HCT116 (cell line): ENCODE measurements at regions not wholly inside any gene's neighbourhood (a gene's known extent, or its start where the extent isn't known, plus 50 kb on each side); places are given as distances from the start of the nearest gene placed in this dataset.

Experiments used
- ATAC-seq: fragments of 200-7000 bp; cut with Tn5 transposase; 2 replicates; pipeline ENCODE4 v1.9.1; 2020; ENCODE audit warnings: mild to moderate bottlenecking, moderate library complexity
- BruUV-seq: library from RNA; stranded (reverse); fragments of 400-500 nt; replicated peaks from 2 replicates; lab custom pipeline; 2021; lab: Mats Ljungman, UMichigan
- CTCF ChIA-PET: fragments of 300-600 bp; sonication (Branson Sonifier 250); formaldehyde crosslinking; loops from one replicate; lab custom pipeline; 2021; ENCODE audit warnings: antibody characterized with exemption; lab: Charles Lee
- POLR2A ChIA-PET: fragments of 300-600, 350-600 bp; sonication (Branson Sonifier 250); formaldehyde crosslinking; loops from one replicate; lab custom pipeline; 2021; ENCODE audit warnings: antibody characterized with exemption; lab: Charles Lee
- RAD21 ChIA-PET, 2 experiments: fragments of 300-600 bp; sonication (Branson Sonifier 250); formaldehyde crosslinking; loops; one replicate each; lab custom pipeline; 2023; ENCODE audit warnings: low total read pairs in 2 of 2; ENCODE audit not compliant: uncharacterized antibody in 2 of 2, unreplicated experiment in 2 of 2, low non-redundant PET in 1 of 2; lab: Charles Lee
- DNase-seq: peaks from one replicate; pipeline ENCODE4 v3.0.0-alpha.2; 2010; ENCODE audit warnings: low read depth, low spot score
- H2AFZ ChIP-seq: fragments of 200-600 bp; shearing (Covaris generic), sonication (generic); 2 replicates; pipeline ENCODE4 v1.6.1; 2017; ENCODE audit warnings: low read depth, mixed run types, mixed read lengths, antibody characterized with exemption, low read length; ENCODE audit not compliant: poor library complexity, severe bottlenecking
- H3K27ac ChIP-seq: 2 replicates; pipeline ENCODE4 v1.5.1; 2012; ENCODE audit warnings: low read depth, low read length
- H3K27me3 ChIP-seq: fragments of 200-600 bp; sonication (generic); 2 replicates; pipeline ENCODE4 v1.6.1; 2016; ENCODE audit warnings: mixed run types, low read length, mixed read lengths; ENCODE audit not compliant: insufficient read depth
- H3K36me3 ChIP-seq, 2 experiments: fragments of 200-500 bp in 1 of 2; fragments of 200-600 bp in 1 of 2; sonication (Bioruptor generic) in 1 of 2; sonication (generic) in 1 of 2; 2 replicates each; pipeline versions ENCODE4 v1.5.1 to v1.6.1; 2014 to 2016; ENCODE audit warnings: low read length in 2 of 2, inconsistent platforms in 1 of 2, mixed read lengths in 1 of 2, mixed run types in 1 of 2; ENCODE audit not compliant: insufficient read depth in 2 of 2, control insufficient read depth in 1 of 2
- H3K4me1 ChIP-seq, 2 experiments: fragments of 200-600 bp in 1 of 2; sonication (generic) in 1 of 2; 2 replicates each; pipeline versions ENCODE4 v1.5.1 to v1.6.1; 2012 to 2017; ENCODE audit warnings: low read length in 2 of 2, inconsistent platforms in 1 of 2, mild to moderate bottlenecking in 1 of 2, mixed read lengths in 1 of 2, mixed run types in 1 of 2, moderate library complexity in 1 of 2; ENCODE audit not compliant: insufficient read depth in 2 of 2, control insufficient read depth in 1 of 2
- H3K4me2 ChIP-seq: fragments of 200-600 bp; sonication (generic); 2 replicates; pipeline ENCODE4 v1.6.1; 2017; ENCODE audit warnings: mixed run types, low read length, mixed read lengths
- H3K4me3 ChIP-seq, 2 experiments: fragments of 200-600 bp in 1 of 2; sonication (generic) in 1 of 2; replicated peaks in 1 of 2; 2 replicates each; pipeline ENCODE4 v1.5.1; 2011 to 2016; ENCODE audit warnings: low read length in 2 of 2, control low read depth in 1 of 2, low read depth in 1 of 2, mild to moderate bottlenecking in 1 of 2, mixed read lengths in 1 of 2, mixed run types in 1 of 2
- H3K79me2 ChIP-seq: fragments of 200-600 bp; sonication (generic); 2 replicates; pipeline ENCODE4 v1.6.1; 2017; ENCODE audit warnings: mild to moderate bottlenecking, mixed run types, low read length, moderate library complexity, mixed read lengths; ENCODE audit not compliant: insufficient read depth
- H3K9ac ChIP-seq: fragments of 200-600 bp; sonication (generic); 2 replicates; pipeline ENCODE4 v1.6.1; 2016; ENCODE audit warnings: low read length, mixed read lengths
- H3K9me2 ChIP-seq: fragments of 200-600 bp; sonication (generic), shearing (Covaris generic); 2 replicates; pipeline ENCODE4 v1.6.1; 2017; ENCODE audit warnings: mixed run types, mild to moderate bottlenecking, moderate library complexity; ENCODE audit not compliant: insufficient read depth
- H3K9me3 ChIP-seq, 2 experiments: fragments of 200-500 bp in 1 of 2; fragments of 200-600 bp in 1 of 2; sonication (Bioruptor generic) in 1 of 2; sonication (generic) in 1 of 2; 2 replicates each; pipeline ENCODE4 v1.6.1; 2014 to 2017; ENCODE audit warnings: low read length in 2 of 2, mixed read lengths in 2 of 2, inconsistent platforms in 1 of 2, low read depth in 1 of 2, mild to moderate bottlenecking in 1 of 2, mixed run types in 1 of 2, moderate library complexity in 1 of 2; ENCODE audit not compliant: control insufficient read depth in 1 of 2, insufficient read depth in 1 of 2
- H4K20me1 ChIP-seq: fragments of 200-600 bp; sonication (generic), shearing (Covaris generic); 2 replicates; pipeline ENCODE4 v1.6.1; 2017; ENCODE audit warnings: mixed run types, mild to moderate bottlenecking, moderate library complexity; ENCODE audit not compliant: insufficient read depth
- CBX3 ChIP-seq: IDR thresholded peaks from 2 replicates; pipeline ENCODE4 v1.6.1; 2012; ENCODE audit warnings: low read depth
- EGR1 ChIP-seq: IDR thresholded peaks from 2 replicates; pipeline ENCODE4 v1.6.1; 2012; ENCODE audit warnings: low read depth
- ELF1 ChIP-seq: IDR thresholded peaks from 2 replicates; pipeline ENCODE4 v1.6.1; 2012; ENCODE audit warnings: low read depth, borderline replicate concordance
- EZH2 ChIP-seq: fragments of 200-600 bp; sonication (generic); IDR thresholded peaks from 2 replicates; pipeline ENCODE4 v1.6.1; 2017; ENCODE audit warnings: antibody characterized with exemption, mixed run types
- EZH2phosphoT487 ChIP-seq: fragments of 200-600 bp; IDR thresholded peaks from 2 replicates; pipeline ENCODE4 v1.6.1; 2018; ENCODE audit warnings: antibody characterized with exemption, borderline replicate concordance
- FOSL1 ChIP-seq: IDR thresholded peaks from 2 replicates; pipeline ENCODE4 v1.6.1; 2012; ENCODE audit warnings: low read depth
- SIN3A ChIP-seq: IDR thresholded peaks from 2 replicates; pipeline ENCODE4 v1.6.1; 2012; ENCODE audit warnings: low read depth
- SP1 ChIP-seq: IDR thresholded peaks from 2 replicates; pipeline ENCODE4 v1.6.1; 2012; ENCODE audit warnings: low read depth
- SRF ChIP-seq: IDR thresholded peaks from 2 replicates; pipeline ENCODE4 v1.6.1; 2012; ENCODE audit warnings: low read depth
- TCF7L2 ChIP-seq: IDR thresholded peaks from 2 replicates; pipeline ENCODE4 v1.7.0; 2011; ENCODE audit warnings: borderline replicate concordance, inconsistent platforms; ENCODE audit not compliant: insufficient read depth, insufficient read length; ENCODE audit errors: extremely low read depth
- YY1 ChIP-seq: IDR thresholded peaks from 2 replicates; pipeline ENCODE4 v1.6.1; 2011; ENCODE audit warnings: low read length, low read depth, moderate library complexity, mild to moderate bottlenecking; ENCODE audit not compliant: insufficient replicate concordance; ENCODE audit errors: extremely low read depth
- ZFX ChIP-seq: fragments of 450-650 bp; IDR thresholded peaks from 2 replicates; pipeline ENCODE4 v1.6.1; 2017
- ZNF274 ChIP-seq: fragments of 200-500 bp; sonication (Bioruptor generic); IDR thresholded peaks from 2 replicates; pipeline ENCODE4 v1.6.1; 2014; ENCODE audit warnings: mild to moderate bottlenecking, low read depth, low read length, inconsistent platforms
- intact Hi-C: fragments of 100-400 bp; cut with micrococcal nuclease; formaldehyde crosslinking; loops from 2 replicates; pipeline ENCODE4 v1.10.0; 2022
- TF ChIP-seq, protein P1 (sequence below): IDR thresholded peaks from 2 replicates; pipeline ENCODE4 v1.6.1; 2012
- TF ChIP-seq, protein P2 (sequence below): IDR thresholded peaks from 2 replicates; pipeline ENCODE4 v1.6.1; 2012; ENCODE audit warnings: low read depth
- TF ChIP-seq, protein P3 (sequence below), 3 experiments: fragments of 200-600 bp in 1 of 3; sonication (generic) in 1 of 3; IDR thresholded peaks in 2 of 3; conservative IDR thresholded peaks in 1 of 3; 2 replicates each; pipeline ENCODE4 v1.5.1; 2012 to 2017; ENCODE audit warnings: low read depth in 2 of 3, low read length in 2 of 3, antibody characterized with exemption in 1 of 3, borderline replicate concordance in 1 of 3, control low read depth in 1 of 3, mild to moderate bottlenecking in 1 of 3, mixed read lengths in 1 of 3, mixed run types in 1 of 3, moderate library complexity in 1 of 3; ENCODE audit not compliant: insufficient read depth in 1 of 3
- TF ChIP-seq, protein P4 (sequence below): IDR thresholded peaks from 2 replicates; pipeline ENCODE4 v1.6.1; 2011; ENCODE audit warnings: mild to moderate bottlenecking, low read length, moderate library complexity; ENCODE audit not compliant: insufficient replicate concordance; ENCODE audit errors: extremely low read depth

DNA sequence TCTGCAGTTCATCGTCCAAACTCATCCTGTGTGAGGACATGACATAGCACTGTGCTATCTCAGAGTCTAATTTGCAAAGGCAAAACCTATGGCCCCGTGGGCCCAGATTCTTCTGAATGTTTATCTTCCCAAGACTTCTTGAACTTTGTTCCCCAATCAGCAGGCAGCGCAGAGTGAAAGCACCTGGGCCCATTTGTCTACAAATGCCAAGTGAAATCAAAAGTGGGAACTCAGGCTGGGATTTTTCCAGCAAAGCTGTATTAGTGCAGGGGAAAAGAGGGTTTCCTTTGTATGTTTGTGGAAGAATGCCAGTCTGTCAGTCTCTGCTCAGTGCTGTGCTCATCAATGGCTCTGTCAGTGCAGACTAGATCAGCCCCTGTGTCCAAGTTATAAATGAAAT, 55.8 kb downstream of the FOXD1 start:
- ChIA-PET CTCF (no interaction called here), RAD21 (no interaction called here)
- BruUV-seq, result no TSS peak

More for the DNA sequence above, 55.8 kb downstream of the FOXD1 start:
- no peak for ATAC-seq
- H3K36me3 ChIP-seq, result no peaks in the 10 kb centered on the region
- POLR2A ChIA-PET, result no interaction called here
- H3K4me2 ChIP-seq, result no peak overlapping the region
- DNase-seq, result no peak
- H3K27me3 ChIP-seq, result no peaks in the 10 kb centered on the region
- no peak overlapping the region for H2AFZ ChIP-seq
- H3K79me2 ChIP-seq, result no peaks in the 10 kb centered on the region
- H3K9me2 ChIP-seq, result no peaks in the 10 kb centered on the region
- intact Hi-C loops, result no loop called here
- no peaks in the 10 kb centered on the region for H4K20me1 ChIP-seq
- no peak overlapping the region for H3K27ac ChIP-seq
- H3K4me3 ChIP-seq, result no peak overlapping the region
- H3K4me1 ChIP-seq, result peaks cover 0 to 10% of the 10 kb centered on the region in 2 experiments; a peak in 3 of 4 replicates
- no peaks in the 10 kb centered on the region for H3K9me3 ChIP-seq
- H3K9ac ChIP-seq, result no peak overlapping the region
- TF ChIP-seq, protein P1, sequence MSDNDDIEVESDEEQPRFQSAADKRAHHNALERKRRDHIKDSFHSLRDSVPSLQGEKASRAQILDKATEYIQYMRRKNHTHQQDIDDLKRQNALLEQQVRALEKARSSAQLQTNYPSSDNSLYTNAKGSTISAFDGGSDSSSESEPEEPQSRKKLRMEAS, result no peak
- TF ChIP-seq, protein P2, sequence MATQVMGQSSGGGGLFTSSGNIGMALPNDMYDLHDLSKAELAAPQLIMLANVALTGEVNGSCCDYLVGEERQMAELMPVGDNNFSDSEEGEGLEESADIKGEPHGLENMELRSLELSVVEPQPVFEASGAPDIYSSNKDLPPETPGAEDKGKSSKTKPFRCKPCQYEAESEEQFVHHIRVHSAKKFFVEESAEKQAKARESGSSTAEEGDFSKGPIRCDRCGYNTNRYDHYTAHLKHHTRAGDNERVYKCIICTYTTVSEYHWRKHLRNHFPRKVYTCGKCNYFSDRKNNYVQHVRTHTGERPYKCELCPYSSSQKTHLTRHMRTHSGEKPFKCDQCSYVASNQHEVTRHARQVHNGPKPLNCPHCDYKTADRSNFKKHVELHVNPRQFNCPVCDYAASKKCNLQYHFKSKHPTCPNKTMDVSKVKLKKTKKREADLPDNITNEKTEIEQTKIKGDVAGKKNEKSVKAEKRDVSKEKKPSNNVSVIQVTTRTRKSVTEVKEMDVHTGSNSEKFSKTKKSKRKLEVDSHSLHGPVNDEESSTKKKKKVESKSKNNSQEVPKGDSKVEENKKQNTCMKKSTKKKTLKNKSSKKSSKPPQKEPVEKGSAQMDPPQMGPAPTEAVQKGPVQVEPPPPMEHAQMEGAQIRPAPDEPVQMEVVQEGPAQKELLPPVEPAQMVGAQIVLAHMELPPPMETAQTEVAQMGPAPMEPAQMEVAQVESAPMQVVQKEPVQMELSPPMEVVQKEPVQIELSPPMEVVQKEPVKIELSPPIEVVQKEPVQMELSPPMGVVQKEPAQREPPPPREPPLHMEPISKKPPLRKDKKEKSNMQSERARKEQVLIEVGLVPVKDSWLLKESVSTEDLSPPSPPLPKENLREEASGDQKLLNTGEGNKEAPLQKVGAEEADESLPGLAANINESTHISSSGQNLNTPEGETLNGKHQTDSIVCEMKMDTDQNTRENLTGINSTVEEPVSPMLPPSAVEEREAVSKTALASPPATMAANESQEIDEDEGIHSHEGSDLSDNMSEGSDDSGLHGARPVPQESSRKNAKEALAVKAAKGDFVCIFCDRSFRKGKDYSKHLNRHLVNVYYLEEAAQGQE, result no peak
- no peak for TF ChIP-seq ELF1
- no peak for TF ChIP-seq EZH2
- TF ChIP-seq ZFX, result no peak
- TF ChIP-seq, protein P3, sequence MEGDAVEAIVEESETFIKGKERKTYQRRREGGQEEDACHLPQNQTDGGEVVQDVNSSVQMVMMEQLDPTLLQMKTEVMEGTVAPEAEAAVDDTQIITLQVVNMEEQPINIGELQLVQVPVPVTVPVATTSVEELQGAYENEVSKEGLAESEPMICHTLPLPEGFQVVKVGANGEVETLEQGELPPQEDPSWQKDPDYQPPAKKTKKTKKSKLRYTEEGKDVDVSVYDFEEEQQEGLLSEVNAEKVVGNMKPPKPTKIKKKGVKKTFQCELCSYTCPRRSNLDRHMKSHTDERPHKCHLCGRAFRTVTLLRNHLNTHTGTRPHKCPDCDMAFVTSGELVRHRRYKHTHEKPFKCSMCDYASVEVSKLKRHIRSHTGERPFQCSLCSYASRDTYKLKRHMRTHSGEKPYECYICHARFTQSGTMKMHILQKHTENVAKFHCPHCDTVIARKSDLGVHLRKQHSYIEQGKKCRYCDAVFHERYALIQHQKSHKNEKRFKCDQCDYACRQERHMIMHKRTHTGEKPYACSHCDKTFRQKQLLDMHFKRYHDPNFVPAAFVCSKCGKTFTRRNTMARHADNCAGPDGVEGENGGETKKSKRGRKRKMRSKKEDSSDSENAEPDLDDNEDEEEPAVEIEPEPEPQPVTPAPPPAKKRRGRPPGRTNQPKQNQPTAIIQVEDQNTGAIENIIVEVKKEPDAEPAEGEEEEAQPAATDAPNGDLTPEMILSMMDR (IDR thresholded peaks at IDR 0.05 in 2 of 3, conservative IDR thresholded peaks at IDR 0.05 in 1 of 3; ENCODE audit: borderline replicate concordance in 1 of 3, insufficient read depth in 1 of 3, low read depth in 2 of 3, low read length in 2 of 3), result no peak
- TF ChIP-seq, protein P4, sequence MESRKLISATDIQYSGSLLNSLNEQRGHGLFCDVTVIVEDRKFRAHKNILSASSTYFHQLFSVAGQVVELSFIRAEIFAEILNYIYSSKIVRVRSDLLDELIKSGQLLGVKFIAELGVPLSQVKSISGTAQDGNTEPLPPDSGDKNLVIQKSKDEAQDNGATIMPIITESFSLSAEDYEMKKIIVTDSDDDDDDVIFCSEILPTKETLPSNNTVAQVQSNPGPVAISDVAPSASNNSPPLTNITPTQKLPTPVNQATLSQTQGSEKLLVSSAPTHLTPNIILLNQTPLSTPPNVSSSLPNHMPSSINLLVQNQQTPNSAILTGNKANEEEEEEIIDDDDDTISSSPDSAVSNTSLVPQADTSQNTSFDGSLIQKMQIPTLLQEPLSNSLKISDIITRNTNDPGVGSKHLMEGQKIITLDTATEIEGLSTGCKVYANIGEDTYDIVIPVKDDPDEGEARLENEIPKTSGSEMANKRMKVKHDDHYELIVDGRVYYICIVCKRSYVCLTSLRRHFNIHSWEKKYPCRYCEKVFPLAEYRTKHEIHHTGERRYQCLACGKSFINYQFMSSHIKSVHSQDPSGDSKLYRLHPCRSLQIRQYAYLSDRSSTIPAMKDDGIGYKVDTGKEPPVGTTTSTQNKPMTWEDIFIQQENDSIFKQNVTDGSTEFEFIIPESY, result no peak
- TF ChIP-seq EGR1, result no peak
- no peak for TF ChIP-seq YY1
- TF ChIP-seq EZH2phosphoT487, result no peak
- no peak for TF ChIP-seq FOSL1
- no peak for TF ChIP-seq TCF7L2
- no peak for TF ChIP-seq SIN3A
- no peak for TF ChIP-seq ZNF274
- TF ChIP-seq CBX3, result no peak
- TF ChIP-seq SRF, result no peak
- no peak for TF ChIP-seq SP1
